CD4-positive, alpha-beta T cell (primary cell): ENCODE measurements at regions not wholly inside any gene's neighbourhood (a gene's known extent, or its start where the extent isn't known, plus 50 kb on each side); places are given as distances from the start of the nearest gene placed in this dataset.

Experiments
- ATAC-seq: fragments of 200-7000 bp; cut with Tn5 transposase; one replicate; pipeline ENCODE4 v1.10.0; 2022; ENCODE audit warnings: mild to moderate bottlenecking; ENCODE audit not compliant: poor library complexity
- CTCF ChIA-PET: fragments of 350-600 bp; sonication (Branson Sonifier 250); formaldehyde crosslinking; loops from one replicate; lab custom pipeline; 2021; ENCODE audit warnings: antibody characterized with exemption, inconsistent platforms; lab: Charles Lee
- POLR2A ChIA-PET: fragments of 350-600 bp; sonication (Branson Sonifier 250); formaldehyde crosslinking; loops from one replicate; lab custom pipeline; 2021; ENCODE audit warnings: antibody characterized with exemption, inconsistent platforms; lab: Charles Lee
- DNase-seq, 14 experiments: peaks; one replicate each; pipeline ENCODE4 v3.0.0-alpha.2; 2013 to 2020; ENCODE audit warnings: mixed read lengths in 2 of 14
- H3K27ac ChIP-seq, 2 donors: one replicate each; pipeline versions ENCODE4 v1.5.1 to v1.7.0; 2013; ENCODE audit warnings: low read length in 2 of 2, low read depth in 1 of 2, mild to moderate bottlenecking in 1 of 2
- H3K27me3 ChIP-seq, 2 experiments: 1 replicate in 1 of 2; 2 replicates in 1 of 2; pipeline versions ENCODE4 v1.6.1 to v1.7.0; 2013; ENCODE audit warnings: low read length in 2 of 2, control low read depth in 1 of 2, mild to moderate bottlenecking in 1 of 2, moderate library complexity in 1 of 2; ENCODE audit not compliant: insufficient read depth in 2 of 2, control insufficient read depth in 1 of 2
- H3K36me3 ChIP-seq: one replicate; pipeline ENCODE4 v1.6.1; 2013; ENCODE audit warnings: low read length, control low read depth; ENCODE audit not compliant: insufficient read depth
- H3K4me1 ChIP-seq: one replicate; pipeline ENCODE4 v1.6.1; 2013; ENCODE audit warnings: low read length, control low read depth; ENCODE audit not compliant: insufficient read depth
- H3K4me3 ChIP-seq: one replicate; pipeline ENCODE4 v1.5.1; 2013; ENCODE audit warnings: mild to moderate bottlenecking, low read length, moderate library complexity
- H3K9me3 ChIP-seq, 2 experiments: 1 replicate in 1 of 2; 2 replicates in 1 of 2; pipeline versions ENCODE4 v1.6.1 to v1.7.0; 2013; ENCODE audit warnings: low read length in 2 of 2, mild to moderate bottlenecking in 2 of 2, control low read depth in 1 of 2, moderate library complexity in 1 of 2; ENCODE audit not compliant: control insufficient read depth in 1 of 2, insufficient read depth in 1 of 2
- H3K27ac Mint-ChIP-seq: one replicate; pipeline ENCODE4 v1.8.0; 2020; ENCODE audit warnings: mixed read lengths
- H3K27me3 Mint-ChIP-seq: one replicate; pipeline ENCODE4 v1.8.0; 2021; ENCODE audit warnings: mixed read lengths
- H3K36me3 Mint-ChIP-seq: one replicate; pipeline ENCODE4 v1.8.0; 2021; ENCODE audit warnings: low read depth, mixed read lengths
- H3K4me1 Mint-ChIP-seq: one replicate; pipeline ENCODE4 v1.8.0; 2021; ENCODE audit warnings: low read depth, mixed read lengths
- H3K4me3 Mint-ChIP-seq: one replicate; pipeline ENCODE4 v1.8.0; 2020; ENCODE audit warnings: mild to moderate bottlenecking, mixed read lengths
- H3K9me3 Mint-ChIP-seq: one replicate; pipeline ENCODE4 v1.8.0; 2020; ENCODE audit warnings: mixed read lengths
- CTCF ChIP-seq: fragments of 200-600 bp; IDR thresholded peaks from one replicate; pipeline ENCODE4 v1.8.0; 2022; ENCODE audit warnings: antibody characterized with exemption, mild to moderate bottlenecking
- intact Hi-C, 2 experiments: fragments of 100-400 bp; cut with DNase I in 1 of 2; cut with micrococcal nuclease in 1 of 2; formaldehyde crosslinking; loops; one replicate each; pipeline versions ENCODE4 v1.15.1 to v1.9.0; 2023 to 2025; cut with DNase I, micrococcal nuclease

- ChIA-PET CTCF (interaction anchor here (1.5 kb wide), 1 partner anchor 10 kb away, joined by 3 read pairs; no protein-coding TSS in a partner anchor), POLR2A (no interaction called here)
- Mint-ChIP-seq H3K9me3 (no peaks in the 10 kb centered on the region), H3K27ac (no peak overlapping the region), H3K4me1 (no peaks in the 10 kb centered on the region), H3K4me3 (no peak overlapping the region), H3K27me3 (no peaks in the 10 kb centered on the region), H3K36me3 (no peaks in the 10 kb centered on the region)
- TF ChIP-seq CTCF = no peak
- Histone ChIP-seq H3K36me3 (no peaks in the 10 kb centered on the region), H3K4me1 (no peaks in the 10 kb centered on the region), H3K27ac (no peak overlapping the region), H3K4me3 (no peak overlapping the region), H3K9me3 (no peaks in the 10 kb centered on the region), H3K27me3 (no peaks in the 10 kb centered on the region)
- ATAC-seq (no peak), DNase-seq (no peak)
- intact Hi-C loops = no loop called here
Measured at GRCh38 chr5:74469234-74469994, 171.1 kb downstream of the ENC1 start.

GRCh38 chr5:74468421-74468820, 172.1 kb downstream of the ENC1 start:
- ATAC-seq (no peak), DNase-seq (no peak)
- Mint-ChIP-seq H3K4me1 (no peaks in the 10 kb centered on the region), H3K9me3 (no peaks in the 10 kb centered on the region), H3K27ac (no peak overlapping the region), H3K36me3 (no peaks in the 10 kb centered on the region), H3K4me3 (no peak overlapping the region), H3K27me3 (no peaks in the 10 kb centered on the region)
- intact Hi-C loops = no loop called here
- no peaks in the 10 kb centered on the region for H3K4me1 ChIP-seq
- no peak for TF ChIP-seq CTCF
- H3K9me3 ChIP-seq = no peaks in the 10 kb centered on the region
- H3K36me3 ChIP-seq = no peaks in the 10 kb centered on the region
- H3K4me3 ChIP-seq = no peak overlapping the region
- CTCF ChIA-PET = interaction anchor here (1.5 kb wide), 1 partner anchor 11 kb away, joined by 3 read pairs; no protein-coding TSS in a partner anchor
- no peak overlapping the region for H3K27ac ChIP-seq
- no peaks in the 10 kb centered on the region for H3K27me3 ChIP-seq
- POLR2A ChIA-PET = no interaction called here

DNA sequence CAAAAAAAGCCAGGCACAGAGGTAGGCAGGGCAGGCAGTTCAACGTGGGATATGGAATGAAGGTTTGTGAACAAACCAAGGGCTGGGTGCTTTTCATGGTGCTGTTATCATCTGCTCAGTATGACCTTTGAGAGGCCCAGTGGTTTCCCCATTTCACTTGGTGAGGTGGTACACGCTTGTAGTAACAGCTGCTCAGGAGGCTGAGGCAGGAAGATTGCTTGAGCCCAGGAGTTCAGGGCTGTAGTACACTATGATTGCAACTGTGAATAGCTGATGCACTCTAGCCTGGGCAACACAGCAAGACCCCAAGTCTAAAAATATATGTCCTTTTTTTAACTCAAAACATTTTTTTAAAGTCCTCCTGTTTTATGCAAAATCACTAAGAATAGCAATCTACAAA, 174.8 kb downstream of the ENC1 start:
- no peaks in the 10 kb centered on the region for H3K4me1 ChIP-seq
- ATAC-seq (no peak), DNase-seq (no peak)
- H3K27ac ChIP-seq = no peak overlapping the region
- Mint-ChIP-seq H3K36me3 (no peaks in the 10 kb centered on the region), H3K4me1 (no peaks in the 10 kb centered on the region), H3K27me3 (no peaks in the 10 kb centered on the region), H3K27ac (no peak overlapping the region), H3K9me3 (no peaks in the 10 kb centered on the region), H3K4me3 (no peak overlapping the region)
- no peaks in the 10 kb centered on the region for H3K9me3 ChIP-seq
- ChIA-PET CTCF (no interaction called here), POLR2A (no interaction called here)
- TF ChIP-seq CTCF = no peak
- no peaks in the 10 kb centered on the region for H3K27me3 ChIP-seq
- H3K4me3 ChIP-seq = no peak overlapping the region
- intact Hi-C loops = no loop called here
- H3K36me3 ChIP-seq = no peaks in the 10 kb centered on the region
